Left hindlimb (tissue), 1 donor: ENCODE measurements at regions not wholly inside any gene's neighbourhood (a gene's known extent, or its start where the extent isn't known, plus 50 kb on each side); places are given as distances from the start of the nearest gene placed in this dataset.
"Not testable (repeated sequence)": the region's sequence is repeated elsewhere in the genome, so short reads cannot be mapped to it uniquely, and the experiment has no call there.

Experiments used
- DNase-seq: peaks from one replicate; pipeline ENCODE4 v3.0.0-alpha.2; 2018

DNA sequence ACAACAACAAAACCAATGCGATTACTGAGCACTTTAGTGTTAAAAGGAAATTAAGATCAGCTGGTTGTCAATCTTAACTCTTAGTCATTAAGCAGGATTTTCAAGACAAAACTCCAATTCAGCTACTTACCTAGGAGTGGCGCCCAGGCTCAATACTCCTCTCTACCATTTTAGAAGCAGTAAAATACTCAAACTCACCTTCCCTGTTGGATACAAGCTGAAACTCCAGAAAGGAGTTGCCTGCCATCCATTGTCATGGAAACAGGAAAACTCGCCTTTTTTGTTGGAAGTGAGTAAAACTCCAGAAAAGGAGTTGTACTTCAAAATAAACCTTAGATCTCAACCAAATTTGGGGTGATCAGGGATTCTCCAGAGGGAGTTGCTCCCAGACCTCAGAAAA is 127.0 kb upstream of the F3 start:
- no peak for DNase-seq

DNA sequence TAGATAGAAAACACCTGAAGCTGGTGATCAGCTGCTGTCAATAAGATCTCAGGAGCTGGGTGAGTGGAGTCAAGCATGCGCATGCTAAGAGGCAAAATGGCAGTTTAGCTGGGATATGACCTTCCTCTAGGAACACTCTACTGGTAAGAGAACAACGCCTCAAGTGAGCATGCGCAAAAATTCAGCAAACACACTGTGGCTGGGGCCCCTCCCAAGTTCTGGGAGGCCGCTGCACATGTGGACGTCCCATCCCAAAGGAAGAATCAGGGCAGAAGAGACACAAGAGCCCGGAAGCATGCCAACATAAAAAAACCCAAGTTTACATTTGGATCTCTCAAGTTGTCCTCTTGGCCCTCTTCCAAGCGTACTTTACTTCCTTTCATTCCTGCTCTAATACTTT is 126.3 kb upstream of the F3 start:
- DNase-seq: no peak

DNA sequence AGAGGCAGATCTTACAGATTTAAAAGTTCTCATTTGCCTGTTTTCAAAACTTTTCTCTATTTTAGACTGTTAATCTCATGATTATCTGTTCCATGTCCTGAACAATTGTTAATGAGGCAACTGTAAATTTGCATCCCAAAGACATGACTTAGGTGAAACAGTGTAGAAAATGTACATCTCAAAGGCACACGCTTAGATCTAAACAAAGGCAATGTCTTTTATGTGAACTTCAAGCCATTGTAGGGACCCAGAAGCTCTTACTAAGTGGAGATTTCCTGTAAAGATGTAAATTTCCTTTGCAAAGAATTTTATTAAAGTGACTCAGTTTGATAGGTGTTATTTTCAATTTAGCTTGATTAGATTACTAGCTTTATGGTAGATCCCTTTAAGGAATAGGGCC is 125.2 kb upstream of the F3 start:
- DNase-seq: no peak

DNA sequence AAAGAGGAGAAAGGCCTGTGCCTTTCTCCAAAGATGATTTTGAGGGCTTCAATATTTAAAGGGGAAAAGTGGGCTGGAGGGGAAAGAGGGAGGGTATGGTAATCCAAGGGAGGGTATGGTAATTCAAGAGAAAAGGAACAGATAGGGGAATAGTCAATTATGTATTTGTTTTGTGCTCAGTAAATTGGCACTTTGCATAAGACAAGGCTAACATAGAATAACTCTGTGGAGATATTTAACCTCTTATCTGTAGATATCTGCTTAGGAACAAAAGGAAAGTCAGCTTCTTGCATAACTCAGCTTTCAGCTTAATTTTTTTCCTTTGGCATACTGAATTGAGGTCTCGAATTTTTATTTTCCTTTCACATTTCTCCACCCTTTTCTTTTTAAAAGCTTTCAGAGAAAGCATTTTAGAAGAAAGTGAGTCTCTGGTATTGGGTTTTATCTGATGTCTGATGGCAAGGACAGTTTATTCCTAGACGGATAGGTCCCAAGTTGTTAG is 119.9 kb upstream of the F3 start:
- DNase-seq: no peak

DNA sequence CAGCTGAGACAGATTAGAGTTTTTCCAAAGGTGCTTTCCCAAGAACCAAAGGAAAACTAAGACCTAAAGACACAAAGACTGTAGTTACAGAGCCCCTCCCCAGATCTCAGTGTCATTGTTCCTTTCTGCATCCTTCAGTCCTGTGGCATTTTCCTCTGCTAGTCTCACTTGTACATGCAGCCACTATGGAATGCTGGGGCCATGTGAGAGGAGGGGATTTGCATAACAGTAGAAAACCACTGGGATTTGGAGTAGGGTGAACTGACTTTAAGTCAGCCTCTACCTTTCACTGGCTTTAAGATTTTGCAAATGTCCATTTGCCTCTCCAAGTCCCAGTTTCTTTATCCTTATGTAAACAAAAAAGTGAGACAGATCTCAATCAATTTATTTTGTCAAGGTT is 119.4 kb upstream of the F3 start:
- DNase-seq: no peak

DNA sequence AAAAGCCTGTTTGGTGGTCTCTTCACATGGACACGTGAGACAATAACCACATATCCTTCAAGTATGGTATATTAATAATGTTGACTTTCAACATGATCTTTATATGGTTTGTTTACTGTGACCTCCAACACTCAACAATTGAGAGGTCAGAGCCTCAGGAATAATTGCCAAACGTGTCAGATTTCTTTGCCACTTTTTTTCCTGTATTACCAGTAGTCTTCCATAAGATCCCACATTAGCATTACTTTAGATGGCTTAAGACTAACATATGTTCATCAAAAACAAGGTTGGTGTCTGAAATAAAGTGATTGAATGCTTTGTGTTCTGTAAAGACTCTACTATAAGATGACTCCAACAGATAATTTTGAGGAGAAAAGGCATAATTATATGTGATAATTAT is 118.7 kb upstream of the F3 start:
- DNase-seq: no peak

DNA sequence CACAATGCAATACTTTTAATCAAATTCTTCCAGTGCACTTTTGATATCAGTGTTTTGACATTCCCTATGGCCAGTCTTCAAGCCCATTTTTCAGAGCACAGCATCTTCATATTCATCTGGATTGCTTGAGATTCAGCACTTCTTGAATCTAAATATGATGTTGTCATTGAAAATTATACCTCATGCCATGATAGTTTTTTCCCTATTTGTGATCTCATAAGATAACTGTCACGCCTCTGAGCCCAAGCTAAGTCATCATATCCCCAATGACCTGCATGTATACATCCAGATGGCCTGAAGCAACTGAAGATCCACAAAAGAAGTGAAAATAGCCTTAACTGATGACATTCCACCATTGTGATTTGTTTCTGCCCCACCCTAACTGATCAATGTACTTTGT is 117.6 kb upstream of the F3 start:
- DNase-seq: not testable (repeated sequence)

DNA sequence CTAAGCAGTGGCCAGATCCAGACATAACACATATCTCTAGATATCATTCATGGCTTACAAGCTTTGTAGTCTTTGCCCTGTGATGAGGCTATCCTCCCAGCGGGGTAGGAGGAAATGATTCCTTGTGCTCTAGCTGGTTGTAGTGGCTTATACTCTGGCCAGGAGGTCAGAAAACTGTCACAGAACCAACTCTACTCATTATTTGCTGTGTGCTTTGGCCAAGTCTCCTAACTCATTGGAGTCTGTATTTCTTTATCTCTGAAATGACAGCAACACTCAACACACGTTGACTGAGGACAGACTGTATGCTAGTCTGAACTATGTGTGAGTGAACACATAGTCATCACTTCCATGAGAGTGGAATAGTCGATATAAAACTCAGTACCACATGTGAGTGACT is 116.7 kb upstream of the F3 start:
- no peak for DNase-seq

DNA sequence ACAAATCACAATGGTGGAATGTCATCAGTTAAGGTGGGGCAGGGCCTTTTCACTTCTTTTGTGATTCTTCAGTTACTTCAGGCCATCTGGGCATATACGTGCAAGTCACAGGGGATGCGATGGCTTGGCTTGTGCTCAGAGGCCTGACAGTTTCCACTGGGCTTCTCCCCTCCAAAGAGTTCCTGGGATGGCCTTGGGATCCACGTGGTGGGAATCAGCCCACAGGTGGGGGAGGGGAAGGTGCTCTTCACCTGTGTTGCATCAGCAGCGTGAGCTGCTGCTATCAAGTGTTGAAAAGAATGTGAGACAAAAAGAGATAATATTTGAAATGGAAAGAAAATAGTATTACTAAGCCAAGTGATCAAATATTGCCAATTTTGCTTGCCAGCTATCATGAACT is 116.2 kb upstream of the F3 start:
- not testable (repeated sequence) for DNase-seq

DNA sequence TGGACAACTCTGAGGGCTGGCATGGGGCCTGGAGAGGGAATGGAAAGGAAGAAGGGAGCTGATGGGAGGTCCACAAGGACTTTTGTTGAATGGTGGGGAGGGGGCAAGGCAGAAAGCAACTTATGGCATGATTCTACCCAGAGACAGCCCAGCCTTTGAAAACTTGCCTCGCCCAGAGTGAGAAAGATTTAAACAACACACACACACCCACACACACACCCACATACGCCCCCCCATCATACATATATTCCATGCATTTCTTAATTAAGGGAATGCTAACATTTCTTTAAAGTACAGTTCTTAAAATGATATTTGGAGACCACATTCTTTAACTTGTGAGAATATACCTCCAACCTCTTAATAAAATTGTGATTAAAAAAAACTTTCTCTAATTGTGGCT is 115.4 kb upstream of the F3 start:
- no peak for DNase-seq

DNA sequence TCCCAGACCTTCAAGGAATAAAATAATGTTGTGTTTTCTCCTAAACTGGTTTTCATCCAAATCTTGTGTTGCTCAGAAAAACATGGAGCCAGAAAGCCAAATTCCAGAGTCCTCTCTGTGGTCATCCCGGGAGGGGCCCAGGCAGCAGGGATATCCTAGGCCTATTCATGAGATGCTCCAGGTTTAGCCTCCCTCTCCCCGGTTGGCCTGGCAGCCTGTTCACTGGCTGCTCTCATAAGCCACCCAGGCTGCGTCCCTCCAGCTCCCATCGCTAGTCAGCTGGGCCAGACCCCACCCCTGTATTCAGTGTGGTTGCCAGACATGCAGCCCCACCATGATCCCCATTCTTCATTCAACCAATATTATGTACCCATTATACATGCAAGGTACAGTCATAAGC is 113.4 kb upstream of the F3 start:
- DNase-seq: no peak

DNA sequence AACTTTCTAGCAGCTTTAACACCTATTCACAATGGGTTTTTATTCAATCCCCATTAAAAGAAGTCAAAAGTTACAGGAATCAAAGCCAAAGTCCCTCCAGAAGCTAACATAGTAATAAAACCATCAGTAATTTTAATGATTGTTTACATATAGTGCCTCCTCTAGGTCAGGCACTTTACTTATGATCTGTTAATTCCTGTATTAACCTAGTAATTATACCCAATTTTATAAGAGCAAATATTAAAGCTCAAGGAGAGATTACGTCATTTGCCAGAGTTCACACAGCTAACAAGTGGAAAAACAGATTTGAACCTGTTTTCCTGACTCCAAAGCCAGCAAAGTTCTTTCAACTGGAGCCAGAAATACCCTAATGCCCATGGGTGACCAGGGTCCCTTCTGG is 112.9 kb upstream of the F3 start:
- DNase-seq: no peak

DNA sequence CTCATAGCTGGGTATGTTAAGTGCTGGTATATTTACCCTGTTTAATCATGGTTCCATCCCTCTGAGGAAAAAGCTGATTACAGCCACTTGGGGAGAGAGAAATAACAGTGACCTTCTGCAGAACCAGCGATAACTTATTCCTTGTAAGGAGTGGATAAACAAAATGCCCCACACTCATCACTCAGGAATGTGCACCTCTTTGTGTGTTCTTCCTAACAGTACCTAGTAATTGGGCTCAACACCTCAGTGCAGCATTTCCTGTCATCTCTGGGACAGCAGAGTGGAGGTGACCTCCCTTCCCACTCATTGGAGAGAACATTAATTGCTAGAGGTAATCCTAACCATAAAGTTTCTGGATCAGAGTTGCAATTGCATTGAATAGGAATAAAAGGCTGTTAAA is 112.5 kb upstream of the F3 start:
- no peak for DNase-seq

DNA sequence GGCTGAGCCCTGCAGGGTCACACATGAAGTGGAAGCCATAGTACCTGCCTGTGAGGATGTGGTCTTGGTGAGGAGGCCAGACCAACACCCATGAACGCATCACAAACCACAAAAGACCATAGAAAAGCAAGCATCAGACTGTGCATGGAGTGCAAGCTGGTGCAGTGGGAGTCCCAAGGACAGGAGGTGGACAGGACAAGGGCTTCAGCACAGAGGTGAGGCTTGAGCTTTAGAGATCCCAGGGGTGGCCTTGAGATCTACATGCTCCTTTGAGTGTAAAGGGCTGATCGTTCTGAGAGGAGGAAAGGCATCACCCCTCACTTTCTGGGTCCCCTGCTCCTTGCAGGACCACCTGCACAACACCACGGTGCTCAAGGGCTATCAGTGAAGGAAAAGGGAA is 111.9 kb upstream of the F3 start:
- DNase-seq: no peak

DNA sequence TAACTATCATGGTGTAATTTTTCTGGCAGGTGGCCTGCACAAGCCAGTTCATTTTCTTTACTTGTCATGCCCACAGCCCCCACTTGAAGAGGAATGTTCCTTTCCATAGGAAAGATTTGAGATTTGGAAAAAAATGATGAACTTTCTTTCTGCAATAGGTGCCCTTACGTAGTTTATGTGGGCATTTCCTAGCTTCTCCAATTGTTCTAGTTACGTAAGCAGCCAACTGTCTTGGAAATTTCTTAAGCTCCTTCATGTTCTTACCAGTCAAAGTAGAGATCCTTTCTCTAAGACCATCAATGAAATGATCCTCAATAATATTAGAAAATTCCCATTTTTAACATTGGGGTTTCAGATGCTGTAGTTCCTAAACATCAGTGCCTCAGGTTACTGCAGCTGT is 109.5 kb upstream of the F3 start:
- DNase-seq: no peak

DNA sequence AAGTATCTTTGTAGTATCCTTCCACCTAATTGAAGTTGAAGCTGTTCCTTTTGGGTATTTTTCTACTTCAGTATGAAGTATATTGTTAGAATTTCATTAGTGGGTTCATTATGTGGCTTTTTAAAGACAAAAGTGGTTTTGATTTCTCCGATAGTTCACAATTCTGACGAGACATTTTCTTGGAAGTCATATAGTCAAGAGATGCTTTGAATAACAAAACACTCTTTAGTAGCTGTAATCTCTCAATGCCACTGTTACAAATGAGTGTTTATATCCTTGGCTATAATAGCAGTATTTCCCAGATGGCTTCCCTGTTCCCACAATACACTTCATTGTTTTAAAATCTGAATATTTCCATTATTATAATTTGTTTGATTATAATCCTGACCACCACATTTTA is 108.7 kb upstream of the F3 start:
- DNase-seq: no peak

DNA sequence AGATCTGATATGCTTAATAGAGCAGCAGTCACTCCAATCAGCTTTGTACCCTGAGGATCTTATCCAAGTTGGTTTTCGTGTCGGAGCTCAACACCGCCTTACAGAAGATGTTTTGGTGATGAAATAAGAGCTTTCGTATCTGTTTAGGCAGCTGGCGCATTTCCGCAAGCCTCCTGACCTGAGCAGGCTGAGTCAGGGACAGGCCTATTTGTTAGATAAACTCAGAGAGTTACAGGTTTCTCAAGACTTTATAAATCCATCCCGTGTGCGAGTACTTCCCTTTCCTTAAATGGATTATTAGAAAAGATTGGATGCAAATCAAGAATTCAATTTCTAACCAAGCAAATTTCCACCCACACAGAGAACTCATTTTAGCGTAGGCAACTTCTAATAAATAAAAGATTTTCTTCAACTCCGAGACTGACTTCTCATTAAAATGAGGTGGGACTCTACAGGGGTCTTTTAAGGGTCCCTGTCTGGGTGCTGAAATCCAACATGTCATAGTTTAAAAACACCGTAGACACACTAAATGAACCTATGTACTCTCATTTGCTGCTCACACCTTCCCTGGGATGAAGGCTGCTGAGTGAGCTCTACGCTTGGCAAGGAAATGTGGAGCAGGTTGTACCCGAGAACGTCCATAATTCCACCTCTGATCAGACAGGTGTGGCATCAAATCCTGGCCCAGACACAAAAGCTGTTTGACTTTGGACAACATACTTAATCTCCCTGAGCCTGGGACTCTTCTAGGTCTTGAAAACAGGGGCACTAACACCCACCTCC is 106.9 kb upstream of the F3 start:
- no peak for DNase-seq

DNA sequence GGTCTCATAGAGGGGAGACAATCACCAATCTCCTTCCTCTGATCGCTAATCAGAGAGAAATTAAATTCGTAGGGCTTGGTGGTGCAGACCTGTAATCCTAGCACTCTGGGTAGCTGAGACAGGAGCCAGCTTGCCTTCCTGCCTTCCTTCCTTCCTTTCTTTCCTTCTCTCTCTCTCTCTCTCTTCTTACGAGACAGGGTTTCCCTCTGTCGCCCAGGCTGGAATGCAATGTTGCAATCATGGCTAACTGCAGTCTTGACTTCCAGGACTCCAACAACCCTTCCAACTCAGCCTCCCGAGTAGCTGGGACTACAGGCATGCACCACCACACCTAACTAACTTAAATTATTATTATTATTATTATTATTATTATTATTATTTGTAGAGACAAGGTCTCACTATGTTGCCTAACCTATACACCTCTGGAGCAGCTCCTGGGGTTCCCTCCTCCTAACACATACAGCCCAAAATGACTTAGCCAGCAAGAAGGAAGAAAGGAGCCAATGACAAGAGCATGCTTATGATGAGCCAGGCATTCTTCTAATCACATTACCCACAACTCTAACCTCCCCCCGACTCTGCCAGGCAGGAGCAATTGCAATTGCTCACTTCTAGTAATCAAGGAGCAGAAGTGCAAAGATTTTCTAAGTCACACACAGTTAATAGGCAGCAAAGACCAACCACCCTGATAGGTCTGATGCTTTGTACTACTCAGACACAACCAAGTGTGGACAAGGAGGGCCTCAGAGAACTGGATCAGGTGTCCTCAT is 105.4 kb upstream of the F3 start:
- DNase-seq: no peak

DNA sequence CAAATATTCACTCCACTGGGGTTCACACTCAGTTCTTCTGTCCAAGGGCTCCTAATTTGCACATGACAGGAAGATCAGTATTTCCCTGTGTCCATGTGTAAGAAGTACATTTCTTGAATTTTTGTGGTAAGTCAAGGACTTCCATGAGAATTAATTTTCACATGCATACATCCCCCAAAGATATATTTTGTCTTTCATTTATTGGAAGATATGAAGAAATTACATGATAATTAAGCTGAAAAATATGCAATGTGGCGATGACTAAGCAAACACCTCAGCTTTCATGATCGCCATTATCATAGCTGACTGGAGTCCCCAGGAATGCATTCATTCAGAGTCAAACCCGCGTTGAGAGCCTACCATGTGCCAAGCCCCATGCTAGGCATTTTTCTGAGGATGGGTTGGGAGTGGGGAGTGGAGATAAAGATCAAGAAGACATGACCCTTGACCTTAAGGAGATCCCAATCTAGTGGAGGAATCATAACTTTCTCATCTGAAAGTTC is 104.6 kb upstream of the F3 start:
- DNase-seq: no peak

DNA sequence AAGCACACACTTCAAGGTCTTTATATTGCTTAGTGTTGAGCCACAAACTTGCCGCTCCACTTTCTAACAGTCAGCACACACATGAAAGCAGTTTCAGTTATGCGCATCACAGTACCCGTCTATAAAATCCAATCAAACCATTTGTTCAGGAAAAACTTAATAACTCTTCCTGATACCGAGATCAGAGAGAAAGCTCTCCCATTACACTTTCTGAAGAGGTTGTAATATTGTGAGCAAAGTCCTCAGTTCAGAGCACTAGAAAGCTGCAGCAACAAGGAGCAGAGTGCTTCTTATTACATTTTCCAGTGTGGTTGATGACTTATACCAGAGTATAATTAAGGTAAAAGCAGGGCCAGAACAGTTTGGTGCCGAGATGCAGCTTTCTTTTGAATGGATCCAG is 102.8 kb upstream of the F3 start:
- DNase-seq: no peak

DNA sequence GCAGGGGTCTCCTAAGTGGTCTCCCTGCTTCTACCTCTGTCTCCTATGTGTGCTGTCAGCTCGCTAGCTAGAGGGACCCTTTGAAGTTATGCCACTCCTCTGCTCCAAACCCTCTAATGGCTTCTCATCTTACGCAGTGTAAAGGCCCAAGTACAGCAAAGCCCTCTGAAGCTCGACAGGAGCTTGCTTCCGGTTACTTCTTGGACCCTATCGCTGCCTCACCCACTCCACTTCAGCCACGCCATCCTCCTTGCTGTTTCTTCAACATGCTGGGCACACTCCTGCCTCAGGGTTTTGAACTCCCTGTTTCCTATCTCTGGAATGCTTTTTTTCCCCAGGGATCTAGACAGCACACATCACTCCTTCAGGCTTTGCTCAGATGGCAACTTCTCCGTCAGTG is 102.3 kb upstream of the F3 start:
- DNase-seq: no peak

DNA sequence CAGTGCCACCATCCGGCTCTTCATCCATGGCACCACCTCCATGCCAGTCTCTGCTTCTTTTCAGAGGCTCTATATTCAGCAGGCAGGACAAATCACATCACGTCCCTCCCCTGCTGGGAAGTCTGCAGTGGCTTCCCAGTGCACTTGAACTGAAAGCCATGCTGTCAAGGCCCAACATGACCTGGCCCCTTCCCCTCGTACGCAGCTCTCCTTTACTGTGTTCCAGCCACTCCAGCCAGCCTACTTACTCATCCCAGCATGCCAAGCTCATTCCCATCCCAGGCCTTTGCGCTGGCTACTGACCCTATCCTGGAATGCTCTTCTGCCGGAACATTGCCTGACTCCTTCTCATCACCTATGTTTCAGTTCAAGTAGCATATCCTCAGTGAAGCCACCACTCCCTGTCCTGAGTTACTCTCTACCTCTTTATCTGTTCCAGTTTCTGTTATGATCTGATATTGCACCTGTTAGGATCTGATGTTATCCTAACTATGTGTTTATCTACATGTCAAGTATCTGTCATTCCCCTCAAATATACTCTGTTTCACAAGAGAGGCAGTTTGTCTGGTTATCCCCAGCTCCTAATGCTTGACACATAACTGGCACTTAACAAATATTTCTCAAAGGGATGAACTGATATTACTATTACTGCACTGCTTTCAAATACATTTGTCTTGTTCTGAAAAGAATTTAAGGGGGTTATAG is 101.2 kb upstream of the F3 start:
- DNase-seq: no peak

DNA sequence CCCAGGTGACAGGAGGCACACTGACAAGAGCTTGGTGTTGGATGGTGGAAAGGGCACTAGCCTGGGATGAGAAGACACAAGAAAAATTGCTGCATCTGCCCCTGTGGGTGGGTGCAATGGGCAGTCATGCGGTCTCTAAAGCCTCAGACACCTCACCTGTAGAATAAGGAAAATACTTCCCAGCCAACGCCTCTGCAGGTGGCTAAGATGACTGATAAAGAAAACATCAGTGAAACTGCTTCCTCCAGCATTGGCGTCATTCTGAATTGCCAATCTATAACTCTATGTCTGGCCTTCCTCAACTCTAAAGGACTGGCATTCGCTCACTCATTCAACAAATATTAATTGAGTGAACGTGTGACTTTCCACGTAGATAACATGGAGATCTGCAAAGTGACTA is 100.4 kb upstream of the F3 start:
- no peak for DNase-seq

DNA sequence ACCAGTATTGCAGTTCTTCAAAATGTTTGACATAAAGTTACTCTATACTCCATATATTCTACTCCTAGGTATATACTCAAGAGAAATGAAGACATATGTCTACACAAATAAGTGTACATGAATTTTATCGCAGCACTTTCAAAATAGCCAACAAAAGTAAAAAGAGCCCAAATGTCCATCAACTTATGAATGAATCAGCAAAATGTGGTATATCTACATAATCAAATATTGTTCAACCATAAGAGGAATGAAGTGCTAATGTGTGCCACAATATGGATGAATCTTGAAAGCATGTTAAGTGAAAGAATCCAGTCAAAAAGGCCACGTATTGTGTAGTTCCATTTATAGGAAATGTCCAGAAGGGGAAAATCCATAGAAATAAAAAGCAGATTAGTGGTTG is 98.6 kb upstream of the F3 start:
- no peak for DNase-seq
